GM18502 (cell line): ENCODE measurements at regions not wholly inside any gene's neighbourhood (a gene's known extent, or its start where the extent isn't known, plus 50 kb on each side); places are given as distances from the start of the nearest gene placed in this dataset.

Source experiments
- ATAC-seq: cut with Tn5 transposase; IDR thresholded peaks from one replicate; pipeline ENCODE4 v1.9.1; 2021; ENCODE audit warnings: mild to moderate bottlenecking; ENCODE audit not compliant: unreplicated experiment, poor library complexity

DNA sequence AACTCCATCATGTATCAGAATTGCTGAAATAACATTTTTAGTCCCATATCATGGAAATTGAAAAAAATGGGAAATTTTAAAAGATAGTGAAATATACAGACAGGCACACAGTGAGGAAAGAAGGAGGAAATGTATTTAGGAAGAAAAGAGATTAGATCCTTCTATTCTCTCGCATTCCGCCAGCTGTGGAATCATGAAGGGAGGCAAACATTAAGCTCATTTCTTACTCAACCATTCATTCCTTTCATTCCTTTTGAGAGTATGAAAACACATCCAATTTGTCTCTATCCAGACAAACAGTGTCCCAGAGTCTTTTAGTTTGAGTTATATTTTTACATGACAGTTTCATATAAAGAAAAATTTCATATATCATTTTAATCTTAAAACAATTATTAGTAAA is 52.5 kb upstream of the KCNMB2 start:
- ATAC-seq: no peak

DNA sequence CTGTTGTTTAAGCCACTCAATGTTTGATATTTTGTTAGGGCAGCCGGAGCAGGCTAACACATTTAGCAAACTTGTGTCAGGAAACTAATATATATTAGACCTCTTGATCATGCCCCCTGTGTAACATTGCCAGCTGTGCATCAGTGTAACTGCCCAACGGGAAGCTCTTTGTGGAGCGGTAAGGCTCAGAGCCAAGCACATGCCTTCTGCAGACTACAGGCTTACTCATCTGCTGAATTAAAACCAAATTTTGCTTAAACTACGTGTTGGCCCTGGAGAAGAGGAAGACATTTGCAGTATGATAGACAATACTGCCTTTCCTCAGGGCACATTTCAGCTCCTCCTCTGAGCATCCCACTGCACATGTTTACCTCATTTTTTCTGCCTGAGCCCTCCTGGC is 50.5 kb upstream of the KCNMB2 start:
- ATAC-seq: no peak
